Activated CD8-positive, alpha-beta memory T cell treated with anti-CD3 and anti-CD28 coated beads, Interleukin-2, amount 50 U/mL, for 24 hours (primary cell): ENCODE measurements at regions not wholly inside any gene's neighbourhood (a gene's known extent, or its start where the extent isn't known, plus 50 kb on each side); places are given as distances from the start of the nearest gene placed in this dataset.

Source experiments
- DNase-seq: peaks from one replicate; pipeline ENCODE4 v3.0.0-alpha.2; 2020; ENCODE audit errors: extremely low read depth

GRCh38 chr6:33923857-33924514 lies 120.2 kb upstream of the MLN start:
- no peak for DNase-seq

- DNase-seq, result no peak
Measured at GRCh38 chr6:33921745-33922144, 117.9 kb upstream of the MLN start.

- DNase-seq, result no peak
Measured at GRCh38 chr6:33918175-33918695, 114.4 kb upstream of the MLN start.

- no peak for DNase-seq
Measured at GRCh38 chr6:33915134-33915533, 111.3 kb upstream of the MLN start.

GRCh38 chr6:33914645-33915044 lies 110.8 kb upstream of the MLN start:
- DNase-seq, result no peak

- no peak for DNase-seq
Measured at GRCh38 chr6:33912195-33912594, 108.4 kb upstream of the MLN start.

- DNase-seq, result no peak
Measured at GRCh38 chr6:33911488-33911887, 107.7 kb upstream of the MLN start.

- no peak for DNase-seq
Measured at GRCh38 chr6:33910594-33910993, 106.8 kb upstream of the MLN start.

- DNase-seq, result no peak
Measured at GRCh38 chr6:33909737-33910136, 105.9 kb upstream of the MLN start.

GRCh38 chr6:33908025-33908424 lies 104.2 kb upstream of the MLN start:
- DNase-seq, result no peak

- no peak for DNase-seq
Measured at GRCh38 chr6:33907227-33907626, 103.4 kb upstream of the MLN start.

- no peak for DNase-seq
Measured at GRCh38 chr6:33906439-33906838, 102.6 kb upstream of the MLN start.

- no peak for DNase-seq
Measured at GRCh38 chr6:33905071-33905609, 101.3 kb upstream of the MLN start.

- DNase-seq, result no peak
Measured at GRCh38 chr6:33904747-33905065, 100.9 kb upstream of the MLN start.

GRCh38 chr6:33904050-33904746 lies 100.4 kb upstream of the MLN start:
- DNase-seq, result peak; percentile 17

- no peak for DNase-seq
Measured at GRCh38 chr6:33903579-33903978, 99.8 kb upstream of the MLN start.

- no peak for DNase-seq
Measured at GRCh38 chr6:33902457-33902853, 98.7 kb upstream of the MLN start.

GRCh38 chr6:33901822-33902456 lies 98.1 kb upstream of the MLN start:
- no peak for DNase-seq

- DNase-seq, result no peak
Measured at GRCh38 chr6:33898771-33899170, 95.0 kb upstream of the MLN start.

GRCh38 chr6:33897189-33897780 lies 93.5 kb upstream of the MLN start:
- no peak for DNase-seq

GRCh38 chr6:33896391-33897188 lies 92.8 kb upstream of the MLN start:
- DNase-seq, result no peak

GRCh38 chr6:33895988-33896387 lies 92.2 kb upstream of the MLN start:
- DNase-seq, result no peak
